GM04504 (cell line): ENCODE measurements at regions not wholly inside any gene's neighbourhood (a gene's known extent, or its start where the extent isn't known, plus 50 kb on each side); places are given as distances from the start of the nearest gene placed in this dataset.
"Not testable (repeated sequence)": the region's sequence is repeated elsewhere in the genome, so short reads cannot be mapped to it uniquely, and the experiment has no call there.

Experiments
- DNase-seq: peaks from one replicate; pipeline ENCODE4 v3.0.0-alpha.2; 2012; ENCODE audit warnings: low read depth

GRCh38 chr10:27388761-27389399 lies 115.2 kb upstream of the RAB18 start:
- no peak for DNase-seq

- DNase-seq: no peak
These were observed 120.2 kb upstream of the RAB18 start for GRCh38 chr10:27383595-27384542.

GRCh38 chr10:27382176-27382575 lies 121.9 kb upstream of the RAB18 start:
- no peak for DNase-seq

DNA sequence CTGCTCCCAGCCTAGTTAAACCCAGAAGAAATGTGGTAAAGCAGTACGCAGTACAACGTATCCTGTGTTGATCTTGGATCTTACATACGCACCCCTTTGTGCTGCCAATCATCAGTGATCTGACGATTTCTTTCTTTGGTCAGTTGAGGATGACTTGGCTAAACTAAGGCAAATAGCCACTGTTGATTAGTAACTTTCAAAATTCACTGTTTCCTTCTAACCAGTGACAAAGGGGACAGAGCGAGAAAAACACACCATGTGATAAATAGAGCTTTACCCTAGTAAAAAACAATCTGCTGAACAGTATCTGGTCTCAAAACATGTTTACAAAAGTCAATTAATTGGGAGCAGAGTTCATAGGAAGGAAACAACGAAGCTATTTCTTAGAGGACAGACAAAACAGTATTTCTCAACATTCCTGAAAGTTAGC lies 123.2 kb upstream of the RAB18 start:
- DNase-seq: no peak

DNA sequence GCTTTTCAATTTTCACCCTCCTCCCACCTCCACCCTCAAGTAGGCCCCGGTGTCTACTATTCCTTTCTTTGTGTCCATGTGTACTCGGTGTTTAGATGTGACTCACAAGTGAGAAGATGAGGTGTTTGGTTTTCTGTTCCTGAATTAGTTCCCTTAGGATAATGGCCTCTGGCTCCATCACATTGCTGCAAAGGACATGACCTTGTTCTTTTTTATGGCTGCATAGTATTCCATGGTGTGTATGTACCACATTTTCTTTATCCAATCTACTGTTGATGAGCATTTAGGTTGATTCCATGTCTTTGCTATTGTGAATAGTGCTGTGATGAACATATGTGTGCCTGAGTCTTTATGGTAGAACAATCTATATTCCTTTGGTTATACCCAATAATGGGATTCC lies 125.1 kb upstream of the RAB18 start:
- DNase-seq: not testable (repeated sequence)

- DNase-seq: no peak
These were observed 130.4 kb upstream of the RAB18 start for GRCh38 chr10:27373566-27374160.

GRCh38 chr10:27372095-27372494 lies 131.5 kb upstream of the ACBD5 start:
- no peak for DNase-seq

GRCh38 chr10:27371375-27371774 lies 130.8 kb upstream of the ACBD5 start:
- not testable (repeated sequence) for DNase-seq

DNA sequence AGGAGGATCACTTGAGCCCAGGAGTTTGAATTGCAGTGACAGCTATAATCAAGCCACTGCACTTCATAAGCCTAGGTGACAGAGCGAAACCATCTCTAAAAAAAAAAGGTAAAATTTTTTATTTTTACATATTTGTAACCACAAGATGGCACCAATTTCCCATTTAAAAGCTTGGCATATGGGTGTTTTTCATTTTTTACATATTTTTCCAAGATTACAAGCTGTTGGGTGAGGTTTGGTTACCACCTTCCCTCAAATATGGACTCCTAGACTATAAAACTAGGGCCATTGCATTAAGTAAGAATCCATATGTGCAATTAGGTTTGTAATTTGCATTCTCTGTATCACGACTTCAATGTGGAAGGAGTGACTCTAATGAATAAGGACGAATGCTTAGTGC lies 129.3 kb upstream of the ACBD5 start:
- DNase-seq: no peak

- no peak for DNase-seq
These were observed 128.1 kb upstream of the ACBD5 start for GRCh38 chr10:27368706-27369105.

DNA sequence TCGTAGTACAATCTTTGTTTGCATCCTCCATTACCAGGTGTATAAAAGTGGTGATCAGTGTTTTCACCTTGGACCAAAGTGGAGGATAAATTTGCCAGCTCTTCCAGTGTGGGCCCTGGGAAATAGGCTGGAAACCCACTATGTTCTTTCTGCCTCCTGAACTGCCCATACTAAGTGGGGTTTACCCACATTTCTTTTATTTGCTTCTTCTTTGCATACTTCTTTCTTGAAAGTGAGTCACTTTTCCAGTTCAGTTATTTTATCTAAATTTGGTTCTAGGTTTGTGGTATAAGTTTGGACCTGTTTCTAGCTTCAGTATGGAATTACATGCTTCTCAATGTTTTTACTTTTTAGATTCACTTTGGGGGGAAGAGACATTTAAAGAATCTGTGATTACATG lies 126.2 kb upstream of the ACBD5 start:
- DNase-seq: no peak

GRCh38 chr10:27364028-27364427 lies 123.4 kb upstream of the ACBD5 start:
- no peak for DNase-seq

- DNase-seq: no peak
These were observed 120.1 kb upstream of the ACBD5 start for GRCh38 chr10:27360581-27361172.

GRCh38 chr10:27359792-27360355 lies 119.3 kb upstream of the ACBD5 start:
- DNase-seq: no peak

GRCh38 chr10:27356738-27357137 lies 116.1 kb upstream of the ACBD5 start:
- no peak for DNase-seq

DNA sequence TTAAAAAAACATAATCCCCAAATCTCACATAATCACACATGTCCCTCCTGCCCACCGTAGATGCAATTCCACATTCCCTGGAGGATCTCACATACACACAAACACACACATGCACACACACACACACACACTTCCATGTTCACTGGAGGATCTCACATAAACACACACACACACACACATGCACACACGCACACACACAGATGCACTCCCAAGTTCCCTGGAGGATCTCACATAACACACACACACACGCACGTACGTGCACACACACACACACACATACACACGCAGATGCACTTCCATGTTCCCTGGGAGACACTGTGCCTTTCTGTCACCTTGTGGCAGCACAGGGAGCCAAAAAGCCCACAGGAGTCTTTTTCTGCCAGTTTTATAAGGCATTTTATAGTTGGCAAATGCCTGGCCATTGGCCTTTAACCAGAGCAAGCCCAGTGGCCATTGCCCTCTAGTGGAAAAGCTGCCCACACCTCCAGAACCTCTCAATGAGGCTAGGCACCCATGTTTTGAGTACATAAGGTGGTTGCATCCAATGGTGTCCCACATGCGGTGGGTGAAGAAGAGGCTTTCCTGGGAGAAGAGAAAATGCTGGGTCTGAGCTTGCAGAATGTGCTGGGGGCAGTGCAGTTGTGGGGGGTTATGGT lies 115.4 kb upstream of the ACBD5 start:
- DNase-seq: no peak

- DNase-seq: not testable (repeated sequence)
These were observed 114.2 kb upstream of the ACBD5 start for GRCh38 chr10:27354643-27355270.

DNA sequence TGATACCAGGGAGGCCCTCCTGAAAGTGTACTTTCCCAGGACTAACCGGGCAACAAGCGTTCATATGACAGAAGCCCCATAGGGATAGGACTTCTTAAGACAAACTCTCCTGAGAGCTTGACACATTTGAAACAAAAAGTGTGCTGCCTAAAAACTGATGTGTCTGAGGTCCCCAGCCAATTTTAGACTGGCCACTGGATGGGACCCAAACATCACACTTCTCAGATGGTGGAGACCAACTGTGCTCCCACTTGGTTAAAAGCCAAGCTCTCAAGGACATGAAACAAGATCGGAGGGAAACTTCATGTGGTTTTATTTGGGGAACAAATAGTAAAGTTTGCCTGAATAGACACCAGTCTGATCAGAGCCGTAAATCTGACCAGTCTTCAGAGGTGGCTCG lies 113.5 kb upstream of the ACBD5 start:
- not testable (repeated sequence) for DNase-seq

DNA sequence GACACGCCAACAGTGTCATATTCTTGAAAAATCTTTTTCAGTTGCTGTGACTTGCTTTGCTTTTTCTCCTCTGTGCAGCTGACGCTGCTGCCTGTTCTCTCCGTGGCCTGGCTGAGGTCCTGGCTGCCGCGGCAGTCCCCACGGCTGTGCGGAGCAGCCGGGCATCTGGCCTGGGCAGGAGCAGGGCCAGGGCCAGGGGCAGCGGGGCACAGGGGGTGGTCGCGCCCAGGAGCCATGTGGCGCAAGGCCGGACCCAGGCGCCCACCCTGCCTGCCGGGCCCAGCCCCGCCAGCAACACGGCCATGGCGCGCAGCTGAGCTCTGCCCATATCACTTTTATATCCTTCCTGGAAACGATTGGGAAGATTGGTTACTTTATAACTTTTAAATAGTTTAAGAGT lies 109.4 kb upstream of the ACBD5 start:
- DNase-seq: no peak

GRCh38 chr10:27347827-27348207 lies 107.2 kb upstream of the ACBD5 start:
- DNase-seq: not testable (repeated sequence)

DNA sequence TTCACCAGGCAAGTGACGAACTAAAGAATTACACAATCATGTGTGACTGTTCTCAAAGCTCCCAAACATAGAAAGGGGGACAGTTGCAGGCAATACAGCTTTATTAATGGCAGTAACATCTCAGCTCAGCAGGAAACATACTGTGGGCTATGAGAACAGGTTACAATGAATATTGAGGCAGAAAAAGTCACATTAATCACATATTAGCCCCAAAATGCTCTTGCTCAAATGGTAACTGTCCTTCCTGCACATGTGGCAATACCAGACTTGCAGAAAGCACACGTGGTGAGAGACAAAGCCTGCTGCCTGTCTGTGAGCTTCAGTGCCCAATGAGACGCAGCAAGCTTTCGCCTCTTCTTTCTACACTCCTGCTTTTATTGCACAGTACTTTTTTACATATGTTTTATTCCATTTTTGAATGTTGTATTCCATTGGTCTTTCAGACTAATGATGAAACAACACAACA lies 104.9 kb upstream of the ACBD5 start:
- no peak for DNase-seq
